Right lobe of liver (tissue), 4 donors: ENCODE measurements at regions not wholly inside any gene's neighbourhood (a gene's known extent, or its start where the extent isn't known, plus 50 kb on each side); places are given as distances from the start of the nearest gene placed in this dataset.

Experiments used
- CTCF ChIP-seq, 4 donors: fragments of 200-600 bp in 3 of 4; fragments of 450-650 bp in 1 of 4; IDR thresholded peaks; one replicate each; pipeline versions ENCODE4 v1.5.1 to v1.8.0; 2016 to 2022; ENCODE audit warnings: antibody characterized with exemption in 4 of 4, mild to moderate bottlenecking in 2 of 4
- POLR2A ChIP-seq: fragments of 450-650 bp; IDR thresholded peaks from one replicate; pipeline ENCODE4 v1.6.1; 2017; ENCODE audit warnings: antibody characterized with exemption, mild to moderate bottlenecking
- donor health status: DM: no; HTN: no; CAD: no.
- donor health status: DM: no; HTN: no; CAD: no.
- donor health status: DM: no; HTN: yes; CAD: no.

GRCh38 chr19:30112666-30113065 is 170.6 kb downstream of the URI1 start:
- TF ChIP-seq CTCF (IDR thresholded peaks at IDR 0.05) (no peak), POLR2A (no peak)
